HepG2 (cell line): ENCODE measurements at regions not wholly inside any gene's neighbourhood (a gene's known extent, or its start where the extent isn't known, plus 50 kb on each side); places are given as distances from the start of the nearest gene placed in this dataset.

ENCODE experiments used
- ATAC-seq: fragments of 200-7000 bp; cut with Tn5 transposase; 3 replicates; pipeline ENCODE4 v1.9.1; 2020; ENCODE audit warnings: mild to moderate bottlenecking, moderate library complexity
- BruUV-seq: library from RNA; stranded (reverse); fragments of 400-500 nt; replicated peaks from 2 replicates; lab custom pipeline; 2021; lab: Mats Ljungman, UMichigan
- CTCF ChIA-PET: fragments of 300-600 bp; formaldehyde crosslinking; extraction: SDS; loops from one replicate; lab custom pipeline; 2021; ENCODE audit warnings: low total read pairs, inconsistent platforms, low intra/inter-chr PET ratio; lab: Yijun Ruan, JAX
- POLR2A ChIA-PET: fragments of 350-600 bp; sonication (Branson Sonifier 250); formaldehyde crosslinking; loops from one replicate; lab custom pipeline; 2020; ENCODE audit warnings: antibody characterized with exemption, inconsistent platforms; lab: Yijun Ruan, JAX
- DNase-seq: peaks from one replicate; pipeline ENCODE4 v3.0.0-alpha.2; 2015; ENCODE audit warnings: low spot score
- FAIRE-seq: peaks from 3 replicates; lab custom pipeline; 2011; peaks lifted over from hg19 to GRCh38; lab: Jason Lieb, UNC
- H2AFZ ChIP-seq: one replicate; pipeline ENCODE4 v1.6.1; 2011; ENCODE audit warnings: low read length, inconsistent platforms
- H3K27ac ChIP-seq: fragments of 300-600 bp; 3 replicates; pipeline ENCODE4 v1.8.0; 2011; ENCODE audit warnings: mixed run types, mild to moderate bottlenecking, mixed read lengths, low read length, inconsistent platforms; ENCODE audit not compliant: insufficient read depth; ENCODE audit errors: extremely low read length
- H3K27me3 ChIP-seq, 2 experiments: fragments of 200-600 bp in 1 of 2; 2 replicates in 1 of 2; 3 replicates in 1 of 2; pipeline versions ENCODE4 v1.6.0 to v1.8.0; 2011; ENCODE audit warnings: low read length in 2 of 2, mild to moderate bottlenecking in 2 of 2, moderate library complexity in 2 of 2, inconsistent platforms in 1 of 2; ENCODE audit not compliant: insufficient read depth in 2 of 2, control insufficient read depth in 1 of 2
- H3K36me3 ChIP-seq, 2 experiments: fragments of 200-600 bp in 1 of 2; replicated peaks in 1 of 2; 2 replicates in 1 of 2; 3 replicates in 1 of 2; pipeline versions ENCODE4 v1.5.1 to v1.8.0; 2011; ENCODE audit warnings: low read length in 2 of 2, inconsistent platforms in 1 of 2; ENCODE audit not compliant: insufficient read depth in 2 of 2, control insufficient read depth in 1 of 2
- H3K4me1 ChIP-seq: 2 replicates; pipeline ENCODE4 v1.5.1; 2012; ENCODE audit warnings: low read length, inconsistent platforms; ENCODE audit not compliant: insufficient read depth
- H3K4me2 ChIP-seq: 2 replicates; pipeline ENCODE4 v1.6.0; 2011; ENCODE audit warnings: low read depth, low read length, inconsistent platforms
- H3K4me3 ChIP-seq, 3 experiments: fragments of 200-600 bp in 1 of 3; sonication (generic), shearing (Covaris generic) in 1 of 3; replicated peaks in 1 of 3; 2 replicates each; pipeline ENCODE4 v1.5.1; 2011 to 2016; ENCODE audit warnings: low read length in 3 of 3, inconsistent platforms in 2 of 3, low read depth in 2 of 3, mild to moderate bottlenecking in 2 of 3, control low read depth in 1 of 3, mixed read lengths in 1 of 3; ENCODE audit not compliant: insufficient read depth in 1 of 3
- H3K79me2 ChIP-seq: one replicate; pipeline ENCODE4 v1.6.1; 2011; ENCODE audit warnings: low read length, inconsistent platforms; ENCODE audit not compliant: insufficient read depth
- H3K9ac ChIP-seq: 2 replicates; pipeline ENCODE4 v1.6.0; 2011; ENCODE audit warnings: mild to moderate bottlenecking, low read depth, low read length, inconsistent platforms; ENCODE audit not compliant: insufficient read depth
- H3K9me3 ChIP-seq: 2 replicates; pipeline ENCODE4 v1.5.1; 2012; ENCODE audit warnings: mild to moderate bottlenecking, low read length
- H4K20me1 ChIP-seq: 2 replicates; pipeline ENCODE4 v1.6.0; 2011; ENCODE audit warnings: inconsistent platforms, mild to moderate bottlenecking, low read length, moderate library complexity; ENCODE audit not compliant: insufficient read depth
- AKAP8 ChIP-seq: sonication (generic); formaldehyde crosslinking; IDR thresholded peaks from 2 replicates; pipeline ENCODE4 v1.5.1; 2020; ENCODE audit warnings: mild to moderate bottlenecking, missing genetic modification reagents
- CENPT ChIP-seq: sonication (generic); formaldehyde crosslinking; IDR thresholded peaks from 2 replicates; pipeline ENCODE4 v1.8.0; 2022; ENCODE audit warnings: low read depth, mild to moderate bottlenecking, moderate library complexity, missing genetic modification reagents
- DPF2 ChIP-seq: sonication (generic); formaldehyde crosslinking; IDR thresholded peaks from 2 replicates; pipeline ENCODE4 v1.4.0; 2020; ENCODE audit warnings: mild to moderate bottlenecking, low read depth, missing genetic modification reagents, borderline replicate concordance
- HINFP ChIP-seq: sonication (generic); formaldehyde crosslinking; IDR thresholded peaks from 2 replicates; pipeline ENCODE4 v1.4.0; 2020; ENCODE audit warnings: low read depth, mild to moderate bottlenecking, missing genetic modification reagents
- HOXA9 ChIP-seq: sonication (generic); formaldehyde crosslinking; IDR thresholded peaks from 2 replicates; pipeline ENCODE4 v1.8.1; 2022; ENCODE audit warnings: missing genetic modification reagents, mild to moderate bottlenecking, moderate library complexity, borderline replicate concordance
- NPAS2 ChIP-seq: sonication (generic); formaldehyde crosslinking; IDR thresholded peaks from 2 replicates; pipeline ENCODE4 v1.8.0; 2022; ENCODE audit warnings: mild to moderate bottlenecking, missing genetic modification reagents, borderline replicate concordance
- RFX1 ChIP-seq: fragments of 450-650 bp; IDR thresholded peaks from 2 replicates; pipeline ENCODE4 v1.6.1; 2017
- ZIK1 ChIP-seq: sonication (generic); formaldehyde crosslinking; IDR thresholded peaks from 2 replicates; pipeline ENCODE4 v1.5.0; 2020; ENCODE audit warnings: mild to moderate bottlenecking, low read depth, missing genetic modification reagents, borderline replicate concordance
- ZNF20 ChIP-seq: sonication (generic); formaldehyde crosslinking; IDR thresholded peaks from 2 replicates; pipeline ENCODE4 v1.4.0; 2020; ENCODE audit warnings: mild to moderate bottlenecking, moderate library complexity, missing genetic modification reagents
- ZNF205 ChIP-seq: IDR thresholded peaks from 2 replicates; pipeline ENCODE4 v1.6.1; 2018; ENCODE audit warnings: missing biosample characterization, missing genetic modification reagents
- ZNF639 ChIP-seq: conservative IDR thresholded peaks from 2 replicates; pipeline ENCODE4 v1.6.1; 2018; ENCODE audit warnings: missing genetic modification reagents
- ZNF709 ChIP-seq: sonication (generic); formaldehyde crosslinking; IDR thresholded peaks from 2 replicates; pipeline ENCODE4 v1.5.0; 2020; ENCODE audit warnings: mild to moderate bottlenecking, missing genetic modification reagents
- WGBS: methylation state at CpG from one replicate; pipeline ENCODE4 v1.1.6; 2017; ENCODE audit warnings: low lambda C conversion rate; 5-methylcytosine and 5-hydroxymethylcytosine counted together
- in situ Hi-C: cut with HindIII; loops from 2 replicates; pipeline ENCODE4 v1.10.0; 2017; ENCODE audit warnings: low pct_unique_long_range_greater_than_20kb; ENCODE audit not compliant: extremely low pct_ligation_motif_present
- intact Hi-C: fragments of 100-400 bp; cut with micrococcal nuclease; formaldehyde crosslinking; loops from one replicate; pipeline ENCODE4 v1.10.0; 2022; ENCODE audit not compliant: unreplicated experiment
- TF ChIP-seq, protein P1 (sequence below): sonication (generic); formaldehyde crosslinking; IDR thresholded peaks from 2 replicates; pipeline ENCODE4 v1.5.1; 2020; ENCODE audit warnings: mild to moderate bottlenecking, missing genetic modification reagents, borderline replicate concordance

DNA sequence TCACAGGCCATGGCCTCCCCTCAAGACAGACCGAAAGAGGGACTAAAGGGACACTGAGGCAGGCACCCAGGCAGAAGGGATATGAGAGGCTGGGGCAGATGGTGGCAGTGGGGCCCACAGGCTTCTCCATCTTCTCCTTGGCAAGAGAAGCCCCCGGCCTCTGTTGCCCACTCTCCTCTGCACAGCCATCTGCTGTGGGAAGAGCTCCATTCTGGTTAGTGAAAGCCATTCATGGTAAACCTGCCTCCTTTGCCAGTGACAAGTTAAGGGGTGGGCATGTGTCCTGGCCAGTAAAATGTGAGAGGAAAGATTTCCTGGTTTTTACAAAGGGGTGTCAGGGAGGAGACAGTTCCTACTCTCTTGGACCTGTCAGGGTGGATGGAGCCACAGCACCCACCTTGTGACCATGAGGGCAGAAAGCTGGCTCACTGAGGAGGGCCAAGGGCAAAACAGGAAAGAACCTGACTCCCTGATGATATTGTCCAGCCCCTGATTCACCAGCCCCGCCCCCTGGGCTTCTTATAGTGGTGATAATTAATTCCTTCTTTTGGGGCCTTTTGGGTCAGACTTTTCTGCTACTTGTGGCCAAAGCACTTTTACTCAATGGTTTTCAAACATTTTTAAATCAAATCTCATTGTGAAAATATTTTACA lies 130.4 kb upstream of the SMAD3 start:
- Histone ChIP-seq H3K4me1 (peaks cover 55% of the 10 kb centered on the region), H3K27ac (no peak overlapping the region), H2AFZ (no peak overlapping the region), H4K20me1 (no peaks in the 10 kb centered on the region), H3K9ac (no peak overlapping the region), H3K36me3 (no peaks in the 10 kb centered on the region), H3K4me3 (no peak overlapping the region), H3K79me2 (no peaks in the 10 kb centered on the region), H3K27me3 (no peaks in the 10 kb centered on the region; a peak in 1 of 5 replicates), H3K9me3 (peaks cover 9% of the 10 kb centered on the region; the same call in 1 of the 2 replicates), H3K4me2 (no peak overlapping the region)
- BruUV-seq = no TSS peak
- intact Hi-C loops = no loop called here
- CTCF ChIA-PET = no interaction called here
- no peak for DNase-seq
- in situ Hi-C loops = loop anchor here (25.0 kb wide), 1 partner anchor 502 kb away; no protein-coding TSS in a partner anchor
- POLR2A ChIA-PET = no interaction called here
- no peak for FAIRE-seq
- no peak for ATAC-seq
- 36% methylated on average over 2 of the region's 3 CpGs for WGBS
- no peak for TF ChIP-seq NPAS2
- no peak for TF ChIP-seq HINFP (CRISPR knock-in tag)
- no peak for TF ChIP-seq DPF2 (CRISPR knock-in tag)
- no peak for TF ChIP-seq CENPT (CRISPR knock-in tag)
- TF ChIP-seq ZNF205 (CRISPR knock-in tag) = no peak
- no peak for TF ChIP-seq HOXA9 (CRISPR knock-in tag)
- TF ChIP-seq RFX1 = no peak
- TF ChIP-seq AKAP8 (CRISPR knock-in tag) = no peak
- no peak for TF ChIP-seq ZNF639
- TF ChIP-seq ZNF709 = no peak
- no peak for TF ChIP-seq ZIK1
- TF ChIP-seq, protein P1, sequence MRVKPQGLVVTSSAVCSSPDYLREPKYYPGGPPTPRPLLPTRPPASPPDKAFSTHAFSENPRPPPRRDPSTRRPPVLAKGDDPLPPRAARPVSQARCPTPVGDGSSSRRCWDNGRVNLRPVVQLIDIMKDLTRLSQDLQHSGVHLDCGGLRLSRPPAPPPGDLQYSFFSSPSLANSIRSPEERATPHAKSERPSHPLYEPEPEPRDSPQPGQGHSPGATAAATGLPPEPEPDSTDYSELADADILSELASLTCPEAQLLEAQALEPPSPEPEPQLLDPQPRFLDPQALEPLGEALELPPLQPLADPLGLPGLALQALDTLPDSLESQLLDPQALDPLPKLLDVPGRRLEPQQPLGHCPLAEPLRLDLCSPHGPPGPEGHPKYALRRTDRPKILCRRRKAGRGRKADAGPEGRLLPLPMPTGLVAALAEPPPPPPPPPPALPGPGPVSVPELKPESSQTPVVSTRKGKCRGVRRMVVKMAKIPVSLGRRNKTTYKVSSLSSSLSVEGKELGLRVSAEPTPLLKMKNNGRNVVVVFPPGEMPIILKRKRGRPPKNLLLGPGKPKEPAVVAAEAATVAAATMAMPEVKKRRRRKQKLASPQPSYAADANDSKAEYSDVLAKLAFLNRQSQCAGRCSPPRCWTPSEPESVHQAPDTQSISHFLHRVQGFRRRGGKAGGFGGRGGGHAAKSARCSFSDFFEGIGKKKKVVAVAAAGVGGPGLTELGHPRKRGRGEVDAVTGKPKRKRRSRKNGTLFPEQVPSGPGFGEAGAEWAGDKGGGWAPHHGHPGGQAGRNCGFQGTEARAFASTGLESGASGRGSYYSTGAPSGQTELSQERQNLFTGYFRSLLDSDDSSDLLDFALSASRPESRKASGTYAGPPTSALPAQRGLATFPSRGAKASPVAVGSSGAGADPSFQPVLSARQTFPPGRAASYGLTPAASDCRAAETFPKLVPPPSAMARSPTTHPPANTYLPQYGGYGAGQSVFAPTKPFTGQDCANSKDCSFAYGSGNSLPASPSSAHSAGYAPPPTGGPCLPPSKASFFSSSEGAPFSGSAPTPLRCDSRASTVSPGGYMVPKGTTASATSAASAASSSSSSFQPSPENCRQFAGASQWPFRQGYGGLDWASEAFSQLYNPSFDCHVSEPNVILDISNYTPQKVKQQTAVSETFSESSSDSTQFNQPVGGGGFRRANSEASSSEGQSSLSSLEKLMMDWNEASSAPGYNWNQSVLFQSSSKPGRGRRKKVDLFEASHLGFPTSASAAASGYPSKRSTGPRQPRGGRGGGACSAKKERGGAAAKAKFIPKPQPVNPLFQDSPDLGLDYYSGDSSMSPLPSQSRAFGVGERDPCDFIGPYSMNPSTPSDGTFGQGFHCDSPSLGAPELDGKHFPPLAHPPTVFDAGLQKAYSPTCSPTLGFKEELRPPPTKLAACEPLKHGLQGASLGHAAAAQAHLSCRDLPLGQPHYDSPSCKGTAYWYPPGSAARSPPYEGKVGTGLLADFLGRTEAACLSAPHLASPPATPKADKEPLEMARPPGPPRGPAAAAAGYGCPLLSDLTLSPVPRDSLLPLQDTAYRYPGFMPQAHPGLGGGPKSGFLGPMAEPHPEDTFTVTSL = no peak
- TF ChIP-seq ZNF20 (CRISPR knock-in tag) = no peak
